NCI-H2196 treated with DMSO at 0.1 percent for 48 hours (cell line): ENCODE measurements at regions not wholly inside any gene's neighbourhood (a gene's known extent, or its start where the extent isn't known, plus 50 kb on each side); places are given as distances from the start of the nearest gene placed in this dataset.

ENCODE experiments used
- DNase-seq: peaks from one replicate; lab custom pipeline; 2025; ENCODE audit not compliant: unreplicated experiment; lab: John Stamatoyannopoulos, UW

DNA sequence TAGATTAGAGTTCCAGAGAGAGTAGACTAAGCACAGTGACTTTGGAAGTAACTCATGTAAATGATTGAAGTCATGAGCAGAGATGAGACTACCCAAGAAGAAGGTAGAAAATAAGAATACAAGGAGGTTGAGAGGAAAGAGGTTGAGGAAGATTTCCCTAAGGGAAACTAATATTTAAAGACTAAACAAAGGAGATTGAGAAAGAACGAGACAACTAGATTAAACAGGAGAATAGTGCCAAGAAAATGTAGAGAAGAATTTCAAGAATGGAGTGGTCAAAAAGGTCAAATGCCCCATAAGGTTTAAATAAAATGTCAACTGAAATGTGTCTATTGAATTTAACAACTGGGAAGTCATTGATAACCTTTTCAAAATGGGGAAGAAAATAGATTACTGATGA lies 59.0 kb downstream of the RPS29 start:
- DNase-seq: no peak

- no peak for DNase-seq
These were observed 60.1 kb downstream of the RPS29 start for GRCh38 chr14:49526101-49526500.

DNA sequence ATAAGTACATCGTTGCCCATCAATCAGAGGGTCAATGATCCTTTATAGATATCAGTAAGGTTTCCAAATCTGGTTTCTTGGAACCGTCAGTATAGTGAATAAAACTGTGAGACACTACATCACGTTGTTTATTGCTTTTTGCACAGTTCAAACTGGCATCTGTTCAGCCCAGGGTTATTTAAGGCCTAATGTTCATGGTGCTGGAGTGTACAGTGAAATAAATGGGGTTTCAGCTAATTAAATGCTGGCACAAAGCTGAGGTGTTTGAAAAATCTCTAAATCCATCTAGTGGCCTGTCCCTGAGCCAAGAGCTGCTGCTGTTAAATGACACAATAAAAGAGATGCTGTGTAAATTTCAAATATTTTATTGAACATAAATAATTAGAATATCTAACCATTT lies 69.9 kb downstream of the RPS29 start:
- no peak for DNase-seq

GRCh38 chr14:49512571-49512970 lies 73.6 kb downstream of the RPS29 start:
- no peak for DNase-seq

DNA sequence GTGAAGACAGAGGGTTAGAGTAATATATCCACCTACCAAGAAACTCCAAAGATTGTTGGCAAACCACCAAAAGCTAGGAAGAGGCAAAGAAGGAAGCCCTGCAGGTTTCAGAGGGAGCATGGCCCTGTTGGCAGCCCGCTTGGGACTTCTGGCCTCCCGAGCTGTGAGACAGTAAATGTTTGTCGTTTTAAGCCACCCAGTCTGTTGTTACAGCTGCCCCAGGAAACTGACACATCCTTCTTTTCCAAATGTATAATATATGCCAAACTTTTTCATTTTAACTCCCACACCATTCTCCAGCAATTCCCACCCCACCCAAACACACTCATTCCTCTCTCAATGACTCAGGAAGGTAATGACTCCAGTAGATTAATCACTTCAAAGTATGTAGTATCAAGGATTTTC lies 74.0 kb downstream of the RPS29 start:
- no peak for DNase-seq

DNA sequence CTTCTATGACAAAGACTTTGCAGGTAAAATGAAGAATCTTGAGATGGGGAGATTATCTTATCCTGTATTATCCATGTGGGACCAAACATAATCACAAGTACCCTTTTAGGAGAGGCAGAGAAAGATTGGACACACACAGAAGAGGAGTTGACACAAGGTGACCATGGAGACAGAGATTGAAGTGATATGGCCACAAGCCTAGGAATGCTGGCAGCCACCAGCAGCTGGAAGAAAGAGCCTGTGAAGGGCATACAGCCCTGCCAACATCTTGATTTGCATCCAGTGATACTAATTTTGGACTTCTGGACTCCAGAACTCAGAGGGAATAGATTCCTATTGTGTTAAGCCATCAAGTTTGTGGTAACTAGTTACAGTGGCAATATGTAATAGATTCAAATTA lies 78.1 kb downstream of the RPS29 start:
- DNase-seq: no peak

- no peak for DNase-seq
These were observed 79.5 kb downstream of the RPS29 start for GRCh38 chr14:49506650-49507049.

- no peak for DNase-seq
These were observed 81.0 kb downstream of the RPS29 start for GRCh38 chr14:49505041-49505766.

DNA sequence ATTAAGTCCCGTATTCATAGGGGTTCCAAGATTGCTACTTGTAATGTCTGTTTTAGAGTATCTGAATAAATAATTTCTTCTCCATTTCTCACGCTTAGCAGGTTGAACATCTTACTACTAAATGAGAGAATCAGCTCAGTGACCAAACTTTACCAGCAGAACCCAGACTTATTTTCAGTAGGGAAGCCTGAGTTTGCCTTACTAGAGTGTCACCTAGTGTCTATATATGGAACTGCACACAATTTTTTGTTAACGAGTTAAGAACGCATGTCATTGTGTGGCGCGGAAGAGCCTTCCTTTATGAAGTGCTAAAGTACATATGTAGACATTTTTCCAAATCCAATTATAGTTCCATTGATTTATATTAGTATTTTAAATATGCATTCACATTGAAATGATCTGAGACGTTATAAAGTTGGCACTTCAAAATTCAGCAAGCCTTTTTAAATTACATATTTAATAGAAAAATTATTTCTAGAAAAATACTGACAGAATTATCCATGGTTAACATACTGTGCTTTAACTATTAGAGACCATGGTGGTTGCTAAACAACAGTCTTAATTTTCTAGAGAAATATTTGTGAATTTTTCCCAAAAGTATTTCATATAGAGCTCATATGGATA lies 88.3 kb downstream of the RPS29 start:
- DNase-seq: peak; percentile 25

- no peak for DNase-seq
These were observed 88.9 kb downstream of the RPS29 start for GRCh38 chr14:49497267-49497666.

GRCh38 chr14:49494836-49495235 lies 91.3 kb downstream of the RPS29 start:
- no peak for DNase-seq

DNA sequence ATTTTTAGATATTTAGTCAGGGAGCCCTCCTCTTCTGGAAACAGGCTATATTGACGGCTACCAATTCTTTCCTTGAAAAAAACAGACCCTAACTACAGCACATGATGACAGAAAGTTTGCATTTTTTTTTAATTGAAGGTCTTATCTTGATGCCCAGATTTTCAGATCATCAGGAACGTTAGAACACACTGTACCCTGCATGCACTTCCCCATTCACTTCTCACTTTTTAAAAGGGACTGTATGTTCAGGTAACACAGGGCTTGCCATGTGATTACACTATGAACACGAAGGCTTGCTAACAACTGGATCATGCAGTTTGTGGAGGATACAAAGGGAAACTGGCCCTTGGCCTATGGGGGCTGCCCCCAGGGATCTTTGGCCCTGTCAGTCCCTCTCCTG lies 92.6 kb downstream of the RPS29 start:
- DNase-seq: no peak

DNA sequence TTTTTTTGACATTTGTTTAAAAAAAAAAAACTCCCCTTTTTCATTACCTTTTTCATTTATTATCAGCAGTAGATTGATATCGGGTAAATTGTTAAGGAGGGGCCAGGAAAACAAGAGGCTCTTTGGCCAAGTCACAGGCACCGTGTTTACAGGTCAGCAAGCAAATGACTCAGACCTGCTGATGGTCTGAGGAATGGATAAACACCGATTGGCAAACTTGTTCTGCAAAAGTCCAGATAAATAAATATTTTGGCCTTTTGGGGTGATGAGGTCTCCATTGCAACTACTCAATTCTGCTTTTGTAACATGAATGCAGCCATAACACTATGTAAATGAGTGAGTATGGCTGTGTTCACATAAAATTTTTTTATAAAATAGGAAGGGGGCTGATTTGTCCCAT lies 94.0 kb downstream of the RPS29 start:
- DNase-seq: no peak

DNA sequence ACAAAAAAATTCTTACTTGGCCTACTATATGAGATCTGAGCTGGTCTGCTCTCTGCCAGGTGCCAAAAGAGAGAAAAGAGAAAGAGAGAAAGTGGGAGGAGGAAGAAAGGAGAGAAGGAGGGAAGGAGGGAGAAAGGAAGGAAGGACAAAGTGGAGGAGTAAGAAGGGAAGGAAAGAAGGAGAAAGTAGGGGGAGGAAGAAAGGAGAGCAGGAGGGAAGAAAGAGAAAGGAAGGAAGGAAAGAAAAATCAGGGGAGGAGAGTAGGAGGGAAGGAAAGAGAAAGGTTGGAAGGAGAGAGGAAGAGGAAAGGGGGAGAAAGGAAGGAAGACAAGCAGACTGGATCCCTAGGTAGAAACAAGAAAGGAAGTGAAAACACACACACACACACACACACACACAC lies 96.8 kb downstream of the RPS29 start:
- no peak for DNase-seq

- DNase-seq: no peak
These were observed 98.9 kb downstream of the RPS29 start for GRCh38 chr14:49487238-49487637.

DNA sequence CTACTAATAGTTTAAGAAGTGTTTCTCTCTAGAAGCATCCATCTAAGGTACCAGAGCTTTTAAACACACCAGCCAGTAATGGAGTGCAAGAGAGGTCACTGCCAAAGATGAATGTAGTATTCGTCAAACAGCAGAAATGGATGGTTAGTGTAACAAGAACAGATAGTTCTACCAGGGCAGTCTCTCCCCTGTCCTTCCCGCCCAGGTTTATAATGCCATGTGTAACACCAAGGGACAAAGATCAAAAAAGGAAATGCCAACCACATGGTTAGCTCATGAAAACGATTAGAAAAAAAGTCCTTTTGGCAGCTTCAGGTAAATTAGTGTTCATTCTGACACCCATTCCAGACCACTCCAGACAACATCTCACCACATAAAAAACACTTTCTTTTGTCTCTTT lies 100.9 kb downstream of the RPS29 start:
- no peak for DNase-seq

- no peak for DNase-seq
These were observed 102.0 kb downstream of the RPS29 start for GRCh38 chr14:49484180-49484579.

DNA sequence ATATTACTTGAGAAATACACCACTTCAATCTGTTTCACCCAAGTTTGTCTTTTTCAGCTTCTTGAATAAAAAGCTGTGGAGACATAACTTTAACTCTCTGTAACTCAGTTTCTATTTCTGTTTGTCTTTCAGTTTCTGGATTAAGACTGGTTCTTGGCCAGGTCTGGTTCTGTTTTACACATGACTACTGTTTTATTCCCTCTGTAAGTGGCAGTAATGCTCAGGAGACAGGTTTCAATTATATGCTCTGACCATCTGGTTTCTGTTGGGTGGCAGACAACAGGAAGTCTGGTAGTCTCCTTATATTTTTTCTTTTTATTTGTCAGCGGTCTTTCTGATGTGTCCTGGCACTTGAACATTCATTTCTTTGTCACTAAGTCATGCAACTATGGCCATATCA lies 102.9 kb downstream of the RPS29 start:
- DNase-seq: no peak

DNA sequence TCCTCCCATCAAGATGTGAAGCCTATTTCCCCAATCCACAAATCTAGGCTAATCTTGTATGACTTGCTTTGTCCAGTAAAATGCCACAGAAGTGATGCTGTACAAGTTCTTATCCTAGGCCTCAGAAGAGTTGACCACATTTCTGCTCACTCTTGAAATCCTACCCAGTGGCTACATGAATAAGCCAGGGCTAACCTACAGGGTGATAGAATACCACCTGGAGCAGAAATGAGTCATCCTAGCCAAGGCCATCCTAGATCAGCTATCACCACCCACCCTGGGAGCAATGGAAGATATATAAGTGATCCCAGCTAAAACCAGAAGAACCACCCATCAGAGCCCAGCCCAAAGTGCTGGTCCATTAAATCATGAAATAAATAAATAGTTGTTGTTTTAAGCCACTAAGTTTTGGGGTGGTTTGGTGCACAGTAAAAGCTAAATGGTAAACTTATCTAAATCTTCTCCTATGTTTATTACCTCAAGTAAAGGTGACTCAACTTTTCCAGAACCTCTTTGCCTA lies 105.1 kb downstream of the RPS29 start:
- no peak for DNase-seq

- no peak for DNase-seq
These were observed 106.0 kb downstream of the RPS29 start for GRCh38 chr14:49480053-49480760.

DNA sequence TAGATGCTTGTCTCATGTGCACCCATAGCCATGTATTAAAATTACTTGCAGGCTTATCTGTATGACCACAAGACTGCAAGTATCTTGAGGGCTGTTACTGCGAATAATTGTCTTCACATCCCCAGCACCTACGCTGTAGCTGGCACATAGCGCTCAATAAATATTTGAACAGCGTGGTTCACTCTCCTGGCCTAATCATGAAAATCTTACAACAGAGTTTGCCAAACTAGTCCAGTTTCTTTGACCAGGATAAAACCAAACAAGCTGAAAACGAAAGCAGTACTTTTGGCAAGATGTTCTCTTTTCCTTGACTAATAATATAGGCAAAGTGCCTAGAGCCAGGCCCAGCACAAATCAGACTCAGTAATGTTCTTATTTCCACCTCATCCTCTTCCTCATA lies 106.7 kb downstream of the RPS29 start:
- DNase-seq: no peak

DNA sequence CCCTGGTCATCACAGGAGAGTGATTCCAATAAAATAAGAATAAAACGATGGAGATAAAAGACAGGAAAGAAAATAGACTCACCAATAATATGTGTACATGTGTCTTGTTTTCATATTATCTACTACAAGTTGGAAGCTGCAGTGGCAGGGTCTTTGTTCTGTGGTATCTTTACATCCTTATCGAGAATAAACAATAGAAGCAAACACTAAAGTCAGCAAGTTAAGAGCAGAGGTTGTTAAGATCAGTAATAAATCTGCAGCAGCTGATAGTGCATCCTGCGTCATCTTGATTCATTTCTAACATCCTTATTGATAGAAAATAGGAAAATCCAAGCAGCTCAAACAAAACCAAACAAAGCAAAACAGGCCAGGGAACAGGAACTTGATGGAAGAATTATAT lies 107.4 kb downstream of the RPS29 start:
- no peak for DNase-seq
